ENCODE measurements at regions not wholly inside any gene's neighbourhood (a gene's known extent, or its start where the extent isn't known, plus 50 kb on each side); places are given as distances from the start of the nearest gene placed in this dataset.

GRCh38 chr4:62449538-62449937 lies 1249.4 kb downstream of the ADGRL3 start:
- TF ChIP-seq POLR2A (IDR thresholded peaks at IDR 0.05) = no peak
- TF ChIP-seq, protein P1, sequence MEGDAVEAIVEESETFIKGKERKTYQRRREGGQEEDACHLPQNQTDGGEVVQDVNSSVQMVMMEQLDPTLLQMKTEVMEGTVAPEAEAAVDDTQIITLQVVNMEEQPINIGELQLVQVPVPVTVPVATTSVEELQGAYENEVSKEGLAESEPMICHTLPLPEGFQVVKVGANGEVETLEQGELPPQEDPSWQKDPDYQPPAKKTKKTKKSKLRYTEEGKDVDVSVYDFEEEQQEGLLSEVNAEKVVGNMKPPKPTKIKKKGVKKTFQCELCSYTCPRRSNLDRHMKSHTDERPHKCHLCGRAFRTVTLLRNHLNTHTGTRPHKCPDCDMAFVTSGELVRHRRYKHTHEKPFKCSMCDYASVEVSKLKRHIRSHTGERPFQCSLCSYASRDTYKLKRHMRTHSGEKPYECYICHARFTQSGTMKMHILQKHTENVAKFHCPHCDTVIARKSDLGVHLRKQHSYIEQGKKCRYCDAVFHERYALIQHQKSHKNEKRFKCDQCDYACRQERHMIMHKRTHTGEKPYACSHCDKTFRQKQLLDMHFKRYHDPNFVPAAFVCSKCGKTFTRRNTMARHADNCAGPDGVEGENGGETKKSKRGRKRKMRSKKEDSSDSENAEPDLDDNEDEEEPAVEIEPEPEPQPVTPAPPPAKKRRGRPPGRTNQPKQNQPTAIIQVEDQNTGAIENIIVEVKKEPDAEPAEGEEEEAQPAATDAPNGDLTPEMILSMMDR (IDR thresholded peaks at IDR 0.05) = no peak

All from ovary (tissue), 3 donors.